ENCODE measurements at regions not wholly inside any gene's neighbourhood (a gene's known extent, or its start where the extent isn't known, plus 50 kb on each side); places are given as distances from the start of the nearest gene placed in this dataset.
"Not testable (repeated sequence)": the region's sequence is repeated elsewhere in the genome, so short reads cannot be mapped to it uniquely, and the experiment has no call there.

GRCh38 chr15:23850666-23851065 lies 163.6 kb upstream of the NDN start:
- DNase-seq (ENCODE audit: low spot score) = no peak

GRCh38 chr15:23851921-23852320 lies 164.8 kb upstream of the NDN start:
- no peak for DNase-seq (ENCODE audit: low spot score)

- no peak for DNase-seq (ENCODE audit: low spot score)
Observed at GRCh38 chr15:23853286-23853685, 166.2 kb upstream of the NDN start.

- no peak for DNase-seq (ENCODE audit: low spot score)
Observed at GRCh38 chr15:23854203-23854911, 167.3 kb upstream of the NDN start.

GRCh38 chr15:23854912-23855659 lies 168.0 kb upstream of the NDN start:
- no peak for DNase-seq (ENCODE audit: low spot score)

GRCh38 chr15:23855947-23856346 lies 168.8 kb upstream of the NDN start:
- no peak for DNase-seq (ENCODE audit: low spot score)

GRCh38 chr15:23857028-23857641 lies 170.0 kb upstream of the NDN start:
- peak; percentile 62 for DNase-seq (ENCODE audit: low spot score)

GRCh38 chr15:23859008-23859407 lies 171.9 kb upstream of the NDN start:
- DNase-seq (ENCODE audit: low spot score) = no peak

- DNase-seq (ENCODE audit: low spot score) = peak; percentile 87
Observed at GRCh38 chr15:23860290-23861245, 173.5 kb upstream of the NDN start.

GRCh38 chr15:23866832-23867231 lies 179.7 kb upstream of the NDN start:
- DNase-seq (ENCODE audit: low spot score) = no peak

- peak; percentile 75 for DNase-seq (ENCODE audit: low spot score)
Observed at GRCh38 chr15:23869396-23869795, 182.3 kb upstream of the NDN start.

- not testable (repeated sequence) for DNase-seq (ENCODE audit: low spot score)
Observed at GRCh38 chr15:23873613-23874012, 186.5 kb upstream of the NDN start.

- DNase-seq (ENCODE audit: low spot score) = peak; percentile 77
Observed at GRCh38 chr15:23877502-23878412, 190.7 kb upstream of the NDN start.

GRCh38 chr15:23881291-23881690 lies 194.2 kb upstream of the NDN start:
- no peak for DNase-seq (ENCODE audit: low spot score)

GRCh38 chr15:23890218-23890617 lies 203.1 kb upstream of the NDN start:
- DNase-seq (ENCODE audit: low spot score) = no peak

- DNase-seq (ENCODE audit: low spot score) = no peak
Observed at GRCh38 chr15:23897091-23897490, 210.0 kb upstream of the NDN start.

- DNase-seq (ENCODE audit: low spot score) = no peak
Observed at GRCh38 chr15:23897531-23897930, 210.4 kb upstream of the NDN start.

- DNase-seq (ENCODE audit: low spot score) = no peak
Observed at GRCh38 chr15:23910030-23910429, 222.9 kb upstream of the NDN start.

GRCh38 chr15:23912191-23912590 lies 225.1 kb upstream of the NDN start:
- peak; percentile 78 for DNase-seq (ENCODE audit: low spot score)

- DNase-seq (ENCODE audit: low spot score) = no peak
Observed at GRCh38 chr15:23913081-23913480, 226.0 kb upstream of the NDN start.

- no peak for DNase-seq (ENCODE audit: low spot score)
Observed at GRCh38 chr15:23913635-23914034, 226.5 kb upstream of the NDN start.
